H9 (cell line): ENCODE measurements at regions not wholly inside any gene's neighbourhood (a gene's known extent, or its start where the extent isn't known, plus 50 kb on each side); places are given as distances from the start of the nearest gene placed in this dataset.

Experiments used
- DNase-seq: peaks from one replicate; pipeline ENCODE4 v3.0.0-alpha.2; 2017
- H2AFZ ChIP-seq: one replicate; pipeline ENCODE4 v1.6.1; 2013; ENCODE audit warnings: mild to moderate bottlenecking, low read length, control low read depth, moderate library complexity
- H2AK5ac ChIP-seq: 2 replicates; pipeline ENCODE4 v1.6.1; 2013; ENCODE audit warnings: low read length, control low read depth, mixed read lengths; ENCODE audit not compliant: insufficient read length
- H2BK120ac ChIP-seq: one replicate; pipeline ENCODE4 v1.6.1; 2013; ENCODE audit warnings: low read depth, mild to moderate bottlenecking, low read length, control low read depth, inconsistent platforms; ENCODE audit not compliant: poor library complexity, severe bottlenecking
- H2BK12ac ChIP-seq: 2 replicates; pipeline ENCODE4 v1.6.1; 2013; ENCODE audit warnings: low read length, control low read depth, mixed read lengths, low read depth; ENCODE audit not compliant: insufficient read length
- H2BK15ac ChIP-seq: 2 replicates; pipeline ENCODE4 v1.6.1; 2013; ENCODE audit warnings: low read depth, low read length, control low read depth
- H2BK20ac ChIP-seq: one replicate; pipeline ENCODE4 v1.6.1; 2013; ENCODE audit warnings: low read depth, mild to moderate bottlenecking, low read length, control low read depth, inconsistent platforms; ENCODE audit not compliant: poor library complexity, severe bottlenecking
- H2BK5ac ChIP-seq: 2 replicates; pipeline ENCODE4 v1.6.1; 2013; ENCODE audit warnings: low read length, control low read depth, mixed read lengths; ENCODE audit not compliant: insufficient read length
- H3K14ac ChIP-seq: 2 replicates; pipeline ENCODE4 v1.6.1; 2013; ENCODE audit warnings: low read length, control low read depth; ENCODE audit not compliant: insufficient read depth
- H3K18ac ChIP-seq: 2 replicates; pipeline ENCODE4 v1.6.1; 2013; ENCODE audit warnings: low read depth, mild to moderate bottlenecking, mixed read lengths, low read length, control low read depth; ENCODE audit not compliant: insufficient read length
- H3K23ac ChIP-seq: 2 replicates; pipeline ENCODE4 v1.6.1; 2013; ENCODE audit warnings: low read length, control low read depth, mixed read lengths, low read depth; ENCODE audit not compliant: insufficient read length
- H3K23me2 ChIP-seq: 2 replicates; pipeline ENCODE4 v1.6.1; 2013; ENCODE audit warnings: low read depth, mild to moderate bottlenecking, mixed read lengths, low read length, control low read depth; ENCODE audit not compliant: insufficient read length, poor library complexity, severe bottlenecking
- H3K27ac ChIP-seq: 2 replicates; pipeline ENCODE4 v1.5.1; 2013; ENCODE audit warnings: low read length, control low read depth, mixed read lengths, low read depth; ENCODE audit not compliant: insufficient read length
- H3K27me3 ChIP-seq: 2 replicates; pipeline ENCODE4 v1.6.1; 2013; ENCODE audit warnings: low read length, control low read depth, inconsistent platforms; ENCODE audit not compliant: insufficient read depth
- H3K4ac ChIP-seq: 2 replicates; pipeline ENCODE4 v1.6.1; 2013; ENCODE audit warnings: low read depth, mild to moderate bottlenecking, control low read depth, inconsistent platforms, low read length, moderate library complexity
- H3K4me1 ChIP-seq: 2 replicates; pipeline ENCODE4 v1.6.1; 2013; ENCODE audit warnings: low read length, control low read depth, inconsistent platforms; ENCODE audit not compliant: insufficient read depth
- H3K4me2 ChIP-seq: 2 replicates; pipeline ENCODE4 v1.6.1; 2013; ENCODE audit warnings: low read length, control low read depth, mixed read lengths; ENCODE audit not compliant: insufficient read length, insufficient read depth
- H3K56ac ChIP-seq: 2 replicates; pipeline ENCODE4 v1.6.1; 2013; ENCODE audit warnings: low read depth, mild to moderate bottlenecking, mixed read lengths, low read length, control low read depth; ENCODE audit not compliant: insufficient read length
- H3K79me1 ChIP-seq: 2 replicates; pipeline ENCODE4 v1.6.1; 2013; ENCODE audit warnings: low read depth, mild to moderate bottlenecking, moderate library complexity, low read length, control low read depth, inconsistent platforms; ENCODE audit not compliant: insufficient read depth, poor library complexity, severe bottlenecking
- H3K79me2 ChIP-seq: 2 replicates; pipeline ENCODE4 v1.6.1; 2013; ENCODE audit warnings: low read length, control low read depth, inconsistent platforms; ENCODE audit not compliant: insufficient read depth
- H3K9ac ChIP-seq: 2 replicates; pipeline ENCODE4 v1.6.1; 2013; ENCODE audit warnings: low read length, control low read depth, mixed read lengths; ENCODE audit not compliant: insufficient read length; ENCODE audit errors: extremely low read depth
- H3K9me3 ChIP-seq: one replicate; pipeline ENCODE4 v1.6.1; 2013; ENCODE audit warnings: low read depth, low read length, inconsistent platforms; ENCODE audit not compliant: control insufficient read depth
- H3T11ph ChIP-seq: one replicate; pipeline ENCODE4 v1.6.1; 2013; ENCODE audit warnings: mild to moderate bottlenecking, low read length, control low read depth, inconsistent platforms
- H4K20me1 ChIP-seq: one replicate; pipeline ENCODE4 v1.6.1; 2013; ENCODE audit not compliant: control insufficient read depth, insufficient read length, insufficient read depth
- H4K5ac ChIP-seq: 2 replicates; pipeline ENCODE4 v1.6.1; 2013; ENCODE audit warnings: low read depth, mild to moderate bottlenecking, mixed read lengths, low read length, control low read depth; ENCODE audit not compliant: insufficient read length
- H4K8ac ChIP-seq: replicated peaks from 2 replicates; pipeline ENCODE4 v1.6.1; 2013; ENCODE audit warnings: low read length, control low read depth, mixed read lengths, low read depth; ENCODE audit not compliant: insufficient read length
- H4K91ac ChIP-seq: 2 replicates; pipeline ENCODE4 v1.6.1; 2013; ENCODE audit warnings: low read depth, mild to moderate bottlenecking, moderate library complexity, mixed read lengths, low read length, control low read depth; ENCODE audit not compliant: insufficient read length
- H3K27ac Mint-ChIP-seq, 3 experiments: 2 replicates in 2 of 3; 3 replicates in 1 of 3; pipeline ENCODE4 v1.8.0; 2020 to 2021; ENCODE audit warnings: mixed read lengths in 3 of 3, mild to moderate bottlenecking in 1 of 3, moderate library complexity in 1 of 3
- H3K27me3 Mint-ChIP-seq: 2 replicates; pipeline ENCODE4 v1.8.0; 2021; ENCODE audit warnings: low read depth, mild to moderate bottlenecking, moderate library complexity, mixed read lengths
- H3K36me3 Mint-ChIP-seq, 3 experiments: 2 replicates in 2 of 3; 3 replicates in 1 of 3; pipeline ENCODE4 v1.8.0; 2020 to 2021; ENCODE audit warnings: low read depth in 3 of 3, mixed read lengths in 3 of 3; ENCODE audit not compliant: insufficient read depth in 1 of 3
- H3K4me1 Mint-ChIP-seq, 2 experiments: 2 replicates each; pipeline ENCODE4 v1.8.0; 2020; ENCODE audit warnings: mixed read lengths in 2 of 2
- H3K4me3 Mint-ChIP-seq, 2 experiments: 2 replicates in 1 of 2; 3 replicates in 1 of 2; pipeline ENCODE4 v1.8.0; 2020 to 2021; ENCODE audit warnings: mild to moderate bottlenecking in 2 of 2, mixed read lengths in 2 of 2, moderate library complexity in 1 of 2
- H3K9me3 Mint-ChIP-seq, 2 experiments: 2 replicates in 1 of 2; 3 replicates in 1 of 2; pipeline ENCODE4 v1.8.0; 2020; ENCODE audit warnings: mild to moderate bottlenecking in 2 of 2, mixed read lengths in 2 of 2, moderate library complexity in 1 of 2
- WGBS: extraction: QIAGEN DNeasy Blood & Tissue Kit; methylation state at CpG from one replicate; pipeline ENCODE4 v1.1.7; 2013; ENCODE audit warnings: missing lambda C conversion rate, low lambda C conversion rate, mixed read lengths; ENCODE audit not compliant: insufficient read length; ENCODE audit errors: extremely low coverage; 5-methylcytosine and 5-hydroxymethylcytosine counted together
- TF ChIP-seq, protein P1 (sequence below): fragments of 200-600 bp; sonication (generic); conservative IDR thresholded peaks from 3 replicates; pipeline ENCODE4 v1.8.0; 2021; ENCODE audit warnings: antibody characterized with exemption, mild to moderate bottlenecking

DNA sequence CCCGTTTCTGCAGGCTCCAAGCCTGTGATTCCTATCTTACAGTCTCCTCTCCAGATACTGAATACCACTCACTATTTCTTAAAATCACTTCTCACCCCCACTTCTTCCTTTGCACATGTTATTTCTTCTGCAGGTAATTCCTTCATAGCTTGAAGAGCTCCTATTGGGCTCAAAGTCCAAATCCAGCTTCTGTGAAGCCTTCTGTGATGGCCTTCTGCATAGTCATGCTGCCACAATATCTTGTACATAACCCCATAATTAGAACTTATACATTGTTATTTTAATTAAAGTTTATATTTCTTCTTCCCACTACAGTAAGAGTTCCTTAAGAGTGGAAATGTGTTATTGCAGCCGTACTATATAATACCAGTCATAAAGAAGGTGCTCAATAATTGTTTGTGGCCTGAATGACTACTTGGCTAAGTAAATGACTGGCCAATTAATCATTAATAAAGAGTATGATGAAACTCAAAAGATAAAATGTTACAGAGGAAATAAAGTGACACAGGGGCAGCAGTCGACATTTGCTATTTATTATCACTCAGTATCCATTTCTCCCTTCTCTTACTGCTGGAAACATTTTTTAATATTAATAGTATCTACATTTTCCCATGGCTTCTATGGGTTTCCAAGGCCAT is 886.6 kb downstream of the TTLL7 start:
- H3K9me3 Mint-ChIP-seq = no peaks in the 10 kb centered on the region
- no peak overlapping the region for H3K9ac ChIP-seq
- H2AK5ac ChIP-seq = no peak overlapping the region
- H3K18ac ChIP-seq = no peak overlapping the region
- H3K23ac ChIP-seq = no peak overlapping the region
- H3K27me3 ChIP-seq = no peaks in the 10 kb centered on the region
- no peak overlapping the region for H3T11ph ChIP-seq
- WGBS = no CpG with 5 or more reads among the region's 3 CpGs
- H3K23me2 ChIP-seq = no peaks in the 10 kb centered on the region
- H4K5ac ChIP-seq = no peak overlapping the region
- H3K79me2 ChIP-seq = no peaks in the 10 kb centered on the region
- DNase-seq = no peak
- H3K79me1 ChIP-seq = no peaks in the 10 kb centered on the region
- H2BK15ac ChIP-seq = no peak overlapping the region
- no peaks in the 10 kb centered on the region for H3K36me3 Mint-ChIP-seq
- no peak overlapping the region for H2BK5ac ChIP-seq
- H3K27ac Mint-ChIP-seq = peak overlapping the region in 1 of 3 experiments; percentile 6; a peak in 1 of 7 replicates
- H2AFZ ChIP-seq = no peak overlapping the region
- no peak overlapping the region for H3K4ac ChIP-seq
- peaks cover 17 to 24% of the 10 kb centered on the region in 2 experiments for H3K4me1 Mint-ChIP-seq
- no peaks in the 10 kb centered on the region for H3K9me3 ChIP-seq
- no peaks in the 10 kb centered on the region for H3K27me3 Mint-ChIP-seq
- H4K20me1 ChIP-seq = no peaks in the 10 kb centered on the region
- no peak overlapping the region for H3K4me2 ChIP-seq
- H2BK120ac ChIP-seq = no peak overlapping the region
- no peak overlapping the region for H3K4me3 Mint-ChIP-seq
- TF ChIP-seq, protein P1, sequence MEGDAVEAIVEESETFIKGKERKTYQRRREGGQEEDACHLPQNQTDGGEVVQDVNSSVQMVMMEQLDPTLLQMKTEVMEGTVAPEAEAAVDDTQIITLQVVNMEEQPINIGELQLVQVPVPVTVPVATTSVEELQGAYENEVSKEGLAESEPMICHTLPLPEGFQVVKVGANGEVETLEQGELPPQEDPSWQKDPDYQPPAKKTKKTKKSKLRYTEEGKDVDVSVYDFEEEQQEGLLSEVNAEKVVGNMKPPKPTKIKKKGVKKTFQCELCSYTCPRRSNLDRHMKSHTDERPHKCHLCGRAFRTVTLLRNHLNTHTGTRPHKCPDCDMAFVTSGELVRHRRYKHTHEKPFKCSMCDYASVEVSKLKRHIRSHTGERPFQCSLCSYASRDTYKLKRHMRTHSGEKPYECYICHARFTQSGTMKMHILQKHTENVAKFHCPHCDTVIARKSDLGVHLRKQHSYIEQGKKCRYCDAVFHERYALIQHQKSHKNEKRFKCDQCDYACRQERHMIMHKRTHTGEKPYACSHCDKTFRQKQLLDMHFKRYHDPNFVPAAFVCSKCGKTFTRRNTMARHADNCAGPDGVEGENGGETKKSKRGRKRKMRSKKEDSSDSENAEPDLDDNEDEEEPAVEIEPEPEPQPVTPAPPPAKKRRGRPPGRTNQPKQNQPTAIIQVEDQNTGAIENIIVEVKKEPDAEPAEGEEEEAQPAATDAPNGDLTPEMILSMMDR = no peak
- H3K4me1 ChIP-seq = peaks cover 4% of the 10 kb centered on the region; the same call in 1 of the 2 replicates
- H4K8ac ChIP-seq = no peak overlapping the region
- H3K14ac ChIP-seq = no peak overlapping the region
- H2BK12ac ChIP-seq = no peak overlapping the region
- H2BK20ac ChIP-seq = no peak overlapping the region
- H3K27ac ChIP-seq = no peak overlapping the region
- H4K91ac ChIP-seq = no peak overlapping the region
- H3K56ac ChIP-seq = no peak overlapping the region
